ENCODE measurements at regions not wholly inside any gene's neighbourhood (a gene's known extent, or its start where the extent isn't known, plus 50 kb on each side); places are given as distances from the start of the nearest gene placed in this dataset.

GRCh38 chr13:105363261-105364190 lies 1171.9 kb downstream of the EFNB2 start:
- TF ChIP-seq CTCF (IDR thresholded peaks at IDR 0.05) (no peak), POLR2A (IDR thresholded peaks at IDR 0.05) (no peak)

All from right lobe of liver (tissue), 4 donors.